GM18868 (cell line): ENCODE measurements at regions not wholly inside any gene's neighbourhood (a gene's known extent, or its start where the extent isn't known, plus 50 kb on each side); places are given as distances from the start of the nearest gene placed in this dataset.

Experiments used
- ATAC-seq: cut with Tn5 transposase; IDR thresholded peaks from one replicate; pipeline ENCODE4 v1.9.1; 2021; ENCODE audit warnings: mild to moderate bottlenecking, moderate library complexity; ENCODE audit not compliant: unreplicated experiment

DNA sequence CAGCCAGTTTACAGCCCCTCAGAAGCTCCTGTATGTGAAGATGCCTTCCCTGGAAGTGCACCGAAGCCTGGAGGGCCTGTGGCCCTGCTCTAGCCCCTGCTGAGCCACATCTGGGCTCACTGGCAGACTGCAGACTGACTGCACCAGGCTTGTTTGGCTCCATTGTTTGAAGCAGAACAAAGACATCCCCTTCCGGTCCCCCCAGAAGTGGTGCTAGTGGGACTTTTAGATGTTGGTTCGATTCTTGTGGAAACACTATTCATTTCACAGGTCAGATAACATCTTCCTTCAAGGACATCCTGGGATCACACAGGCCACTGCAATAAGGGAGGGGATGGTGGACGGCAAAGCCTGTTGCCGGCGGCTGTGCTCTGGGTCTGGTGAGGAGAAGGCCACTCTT lies 57.8 kb upstream of the CBLN2 start:
- no peak for ATAC-seq

DNA sequence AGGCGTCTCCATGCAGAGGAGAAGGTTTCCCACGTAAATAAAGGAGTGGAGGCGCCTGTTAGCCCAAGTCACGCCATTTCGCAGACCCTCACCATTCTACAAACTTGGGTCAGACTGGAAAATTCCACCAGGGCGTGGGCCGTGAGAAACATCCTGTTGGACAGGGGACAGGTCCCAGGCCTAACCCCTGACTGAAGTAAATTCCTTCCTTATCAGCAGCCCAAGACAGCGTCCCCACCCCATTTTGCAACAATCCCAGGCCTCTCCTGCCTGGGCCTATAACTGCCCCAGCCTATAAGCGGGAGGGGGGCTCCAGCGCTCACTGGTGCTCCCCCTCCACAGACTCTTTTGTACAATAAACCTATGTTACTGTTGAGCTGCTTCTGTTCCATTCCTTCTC lies 57.3 kb upstream of the CBLN2 start:
- no peak for ATAC-seq
